ENCODE measurements at regions not wholly inside any gene's neighbourhood (a gene's known extent, or its start where the extent isn't known, plus 50 kb on each side); places are given as distances from the start of the nearest gene placed in this dataset.

GRCh38 chr15:61467823-61468222 is 238.7 kb upstream of the RORA start:
- TF ChIP-seq, protein P1, sequence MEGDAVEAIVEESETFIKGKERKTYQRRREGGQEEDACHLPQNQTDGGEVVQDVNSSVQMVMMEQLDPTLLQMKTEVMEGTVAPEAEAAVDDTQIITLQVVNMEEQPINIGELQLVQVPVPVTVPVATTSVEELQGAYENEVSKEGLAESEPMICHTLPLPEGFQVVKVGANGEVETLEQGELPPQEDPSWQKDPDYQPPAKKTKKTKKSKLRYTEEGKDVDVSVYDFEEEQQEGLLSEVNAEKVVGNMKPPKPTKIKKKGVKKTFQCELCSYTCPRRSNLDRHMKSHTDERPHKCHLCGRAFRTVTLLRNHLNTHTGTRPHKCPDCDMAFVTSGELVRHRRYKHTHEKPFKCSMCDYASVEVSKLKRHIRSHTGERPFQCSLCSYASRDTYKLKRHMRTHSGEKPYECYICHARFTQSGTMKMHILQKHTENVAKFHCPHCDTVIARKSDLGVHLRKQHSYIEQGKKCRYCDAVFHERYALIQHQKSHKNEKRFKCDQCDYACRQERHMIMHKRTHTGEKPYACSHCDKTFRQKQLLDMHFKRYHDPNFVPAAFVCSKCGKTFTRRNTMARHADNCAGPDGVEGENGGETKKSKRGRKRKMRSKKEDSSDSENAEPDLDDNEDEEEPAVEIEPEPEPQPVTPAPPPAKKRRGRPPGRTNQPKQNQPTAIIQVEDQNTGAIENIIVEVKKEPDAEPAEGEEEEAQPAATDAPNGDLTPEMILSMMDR (IDR thresholded peaks at IDR 0.05): no peak
- TF ChIP-seq POLR2A (IDR thresholded peaks at IDR 0.05): no peak
